SU-DHL-6 (cell line): ENCODE measurements at regions not wholly inside any gene's neighbourhood (a gene's known extent, or its start where the extent isn't known, plus 50 kb on each side); places are given as distances from the start of the nearest gene placed in this dataset.

Experiments
- EZH2phosphoT487 ChIP-seq: fragments of 200-600 bp; sonication (generic), shearing (Covaris generic); conservative IDR thresholded peaks from 2 replicates; pipeline ENCODE4 v1.6.1; 2018; ENCODE audit warnings: mild to moderate bottlenecking, antibody characterized with exemption, low read length, moderate library complexity, mixed read lengths
- TF ChIP-seq, protein P1 (sequence below): fragments of 200-600 bp; sonication (generic); IDR thresholded peaks from one replicate; pipeline ENCODE4 v1.5.1; 2017; ENCODE audit warnings: antibody characterized with exemption, mild to moderate bottlenecking, low read length, moderate library complexity; ENCODE audit not compliant: insufficient read depth, poor library complexity, severe bottlenecking

DNA sequence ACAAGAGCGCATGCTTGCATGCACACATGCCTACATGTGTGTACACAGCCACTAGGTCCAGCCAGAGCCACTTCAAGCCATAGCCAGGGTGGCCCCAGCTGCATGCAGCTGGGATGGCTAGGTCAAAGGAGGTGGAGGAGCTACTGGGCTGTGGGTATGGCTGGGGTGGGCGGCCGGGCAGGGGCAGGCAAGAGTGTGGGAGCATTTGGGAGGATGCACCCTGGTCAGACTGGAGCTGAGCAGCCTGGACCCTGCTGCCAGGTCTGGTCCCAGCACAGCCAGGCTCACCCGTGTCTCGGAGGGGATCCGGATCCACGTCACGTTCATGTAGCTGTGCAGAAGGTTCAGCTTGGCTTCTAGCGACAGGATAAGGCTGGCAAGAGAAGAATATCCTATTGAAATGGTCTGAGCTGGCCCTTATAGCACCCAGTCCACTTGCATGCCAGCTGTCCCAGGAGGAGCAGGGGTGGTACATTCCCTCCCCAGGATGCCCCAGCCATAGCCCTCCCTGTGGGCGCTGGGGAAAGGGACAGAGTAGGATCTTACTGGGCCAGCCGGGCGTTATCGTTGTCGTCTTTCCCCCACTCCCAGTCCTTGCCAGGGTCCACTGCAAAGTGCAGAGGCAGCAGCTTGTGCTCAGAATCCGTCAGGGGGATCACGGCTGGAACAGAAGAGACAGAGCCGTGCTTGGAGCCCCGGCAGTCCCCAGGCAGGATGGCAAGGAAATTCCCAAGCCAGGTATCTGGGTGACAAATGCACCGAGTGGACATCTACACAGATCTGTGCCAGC is 160.5 kb downstream of the KLF13 start:
- TF ChIP-seq, protein P1, sequence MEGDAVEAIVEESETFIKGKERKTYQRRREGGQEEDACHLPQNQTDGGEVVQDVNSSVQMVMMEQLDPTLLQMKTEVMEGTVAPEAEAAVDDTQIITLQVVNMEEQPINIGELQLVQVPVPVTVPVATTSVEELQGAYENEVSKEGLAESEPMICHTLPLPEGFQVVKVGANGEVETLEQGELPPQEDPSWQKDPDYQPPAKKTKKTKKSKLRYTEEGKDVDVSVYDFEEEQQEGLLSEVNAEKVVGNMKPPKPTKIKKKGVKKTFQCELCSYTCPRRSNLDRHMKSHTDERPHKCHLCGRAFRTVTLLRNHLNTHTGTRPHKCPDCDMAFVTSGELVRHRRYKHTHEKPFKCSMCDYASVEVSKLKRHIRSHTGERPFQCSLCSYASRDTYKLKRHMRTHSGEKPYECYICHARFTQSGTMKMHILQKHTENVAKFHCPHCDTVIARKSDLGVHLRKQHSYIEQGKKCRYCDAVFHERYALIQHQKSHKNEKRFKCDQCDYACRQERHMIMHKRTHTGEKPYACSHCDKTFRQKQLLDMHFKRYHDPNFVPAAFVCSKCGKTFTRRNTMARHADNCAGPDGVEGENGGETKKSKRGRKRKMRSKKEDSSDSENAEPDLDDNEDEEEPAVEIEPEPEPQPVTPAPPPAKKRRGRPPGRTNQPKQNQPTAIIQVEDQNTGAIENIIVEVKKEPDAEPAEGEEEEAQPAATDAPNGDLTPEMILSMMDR, result no peak
- TF ChIP-seq EZH2phosphoT487, result no peak
